Superior temporal gyrus (tissue), 1 donor: ENCODE measurements at regions not wholly inside any gene's neighbourhood (a gene's known extent, or its start where the extent isn't known, plus 50 kb on each side); places are given as distances from the start of the nearest gene placed in this dataset.
"Not testable (repeated sequence)": the region's sequence is repeated elsewhere in the genome, so short reads cannot be mapped to it uniquely, and the experiment has no call there.

ENCODE experiments used
- DNase-seq: peaks from one replicate; pipeline ENCODE4 v3.0.0-alpha.2; 2016; ENCODE audit errors: extremely low spot score

- DNase-seq = not testable (repeated sequence)
These were observed 59.3 kb downstream of the NUTM2D start for GRCh38 chr10:87416892-87417291.

DNA sequence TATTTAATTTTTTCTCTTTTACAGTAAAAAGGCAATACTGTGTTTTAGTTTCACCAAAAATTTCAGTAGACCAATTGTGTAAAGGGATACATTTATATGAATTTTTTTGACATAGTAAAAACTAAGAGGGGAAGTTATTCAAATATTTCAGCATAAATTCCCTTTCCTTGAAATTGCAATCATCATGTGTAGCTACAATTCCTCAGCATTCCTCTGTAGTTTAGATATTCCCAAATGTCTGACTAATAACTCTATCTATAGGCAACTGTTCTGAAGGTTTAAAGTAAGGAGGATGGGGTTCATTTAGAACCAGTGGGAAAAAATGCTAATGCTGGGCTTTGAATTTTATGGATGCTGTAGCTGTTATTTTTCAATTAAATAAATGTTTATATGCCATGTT is 65.1 kb downstream of the NUTM2D start:
- DNase-seq = not testable (repeated sequence)

DNA sequence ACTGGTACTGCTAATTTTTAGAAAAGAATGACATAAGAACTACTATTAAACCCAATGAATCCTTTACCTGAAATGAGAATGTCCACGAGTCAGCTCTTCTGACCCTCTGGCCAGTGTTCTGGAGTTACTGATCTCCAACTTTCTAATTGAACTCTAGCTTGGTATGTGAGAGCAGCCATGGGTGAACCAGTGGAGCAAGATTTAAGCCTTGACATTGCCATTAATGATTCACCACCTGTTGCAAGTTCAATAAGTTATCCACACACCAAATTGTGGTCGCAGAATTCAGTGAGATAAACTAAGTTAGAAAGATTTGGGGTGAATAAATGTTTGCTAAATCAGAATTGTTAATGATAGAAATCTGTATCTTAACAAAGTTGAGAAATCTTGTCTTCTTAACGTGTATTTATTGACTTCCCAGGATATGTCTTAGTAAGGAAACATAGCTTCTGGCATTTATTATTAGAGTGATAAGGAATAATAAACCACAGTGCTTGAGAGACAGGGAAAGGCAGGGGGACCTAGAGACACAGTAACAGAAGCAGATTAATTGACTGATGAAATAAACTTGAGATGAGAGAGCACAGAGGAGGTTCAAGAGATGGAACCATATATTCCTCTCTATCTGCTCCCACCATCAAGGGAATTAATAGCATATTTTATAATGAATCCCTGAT is 67.3 kb downstream of the NUTM2D start:
- DNase-seq = not testable (repeated sequence)

DNA sequence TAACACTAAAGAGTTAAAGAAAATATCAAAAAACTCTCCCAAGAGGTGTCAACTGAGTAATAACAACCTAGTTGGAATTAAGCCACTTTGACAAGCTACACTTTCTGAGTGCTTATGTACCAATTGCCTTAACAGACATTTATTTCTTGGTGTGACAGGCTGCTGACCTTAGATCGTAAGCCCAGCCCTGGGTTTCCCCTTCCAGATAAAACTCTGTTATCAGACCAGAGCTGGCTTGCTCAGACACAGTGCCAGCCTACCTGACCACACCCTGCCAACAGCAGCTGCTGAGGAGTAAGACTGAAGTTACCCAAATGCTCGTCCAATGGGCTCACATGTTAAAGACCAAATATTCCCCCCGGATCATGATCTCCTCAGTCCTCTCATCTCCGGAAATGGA is 70.9 kb upstream of the MINPP1 start:
- DNase-seq = not testable (repeated sequence)

GRCh38 chr10:87435295-87435826 is 69.3 kb upstream of the MINPP1 start:
- not testable (repeated sequence) for DNase-seq

DNA sequence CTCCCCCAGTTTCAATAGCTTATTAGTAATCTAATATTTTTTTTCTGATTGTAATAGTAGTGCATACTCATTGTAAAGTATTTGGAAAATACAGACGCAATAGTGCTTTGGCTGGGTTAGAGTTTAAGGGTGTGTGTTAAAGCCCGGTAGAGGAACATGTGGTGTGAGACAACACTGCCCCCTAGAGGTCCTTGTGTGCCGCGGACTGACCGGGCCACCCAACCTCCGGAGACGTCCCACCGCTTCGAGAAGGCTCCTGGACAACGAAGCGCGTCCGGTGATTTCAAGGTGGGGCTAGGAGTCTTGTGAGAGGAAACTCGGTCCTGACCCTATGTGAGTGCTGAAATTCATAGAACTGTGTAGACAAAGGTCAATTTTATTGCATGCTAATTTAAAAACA is 68.6 kb upstream of the MINPP1 start:
- not testable (repeated sequence) for DNase-seq

GRCh38 chr10:87437450-87437849 is 67.2 kb upstream of the MINPP1 start:
- peak; percentile 30 for DNase-seq
